H1 (cell line): ENCODE measurements at regions not wholly inside any gene's neighbourhood (a gene's known extent, or its start where the extent isn't known, plus 50 kb on each side); places are given as distances from the start of the nearest gene placed in this dataset.

Experiments used
- CTCF ChIA-PET: fragments of 300-600 bp; sonication (Branson Sonifier 250); formaldehyde crosslinking; loops from one replicate; lab custom pipeline; 2021; ENCODE audit not compliant: partially characterized antibody; lab: Charles Lee
- POLR2A ChIA-PET: fragments of 300-600 bp; sonication (Branson Sonifier 250); formaldehyde crosslinking; loops from one replicate; lab custom pipeline; 2021; ENCODE audit warnings: inconsistent platforms; ENCODE audit not compliant: partially characterized antibody; lab: Charles Lee
- DNase-seq, 2 experiments: peaks; one replicate each; pipeline versions ENCODE4 v3.0.0 to v3.0.0-alpha.2; 2010 to 2022; ENCODE audit warnings: low spot score in 2 of 2, low read depth in 1 of 2, mixed read lengths in 1 of 2
- FAIRE-seq: peaks from 2 replicates; lab custom pipeline; 2011; peaks lifted over from hg19 to GRCh38; lab: Jason Lieb, UNC
- H2AFZ ChIP-seq: 2 replicates; pipeline ENCODE4 v1.8.1; 2012; ENCODE audit warnings: low read length, inconsistent platforms
- H2AK5ac ChIP-seq: 2 replicates; pipeline ENCODE4 v1.6.1; 2013; ENCODE audit warnings: low read depth, low read length
- H2BK120ac ChIP-seq: replicated peaks from 2 replicates; pipeline ENCODE3; 2013; ENCODE audit warnings: low read depth, low read length, inconsistent platforms
- H2BK12ac ChIP-seq: 2 replicates; pipeline ENCODE4 v1.6.1; 2013; ENCODE audit warnings: low read depth, low read length
- H2BK15ac ChIP-seq: 2 replicates; pipeline ENCODE4 v1.6.1; 2013; ENCODE audit warnings: low read length
- H2BK20ac ChIP-seq: 2 replicates; pipeline ENCODE4 v1.6.1; 2013; ENCODE audit warnings: low read length
- H2BK5ac ChIP-seq: 2 replicates; pipeline ENCODE4 v1.6.1; 2013; ENCODE audit warnings: low read depth, low read length
- H3K14ac ChIP-seq: 2 replicates; pipeline ENCODE4 v1.6.1; 2013; ENCODE audit warnings: inconsistent platforms; ENCODE audit not compliant: insufficient read length
- H3K18ac ChIP-seq: 2 replicates; pipeline ENCODE4 v1.6.1; 2013; ENCODE audit warnings: low read length; ENCODE audit errors: extremely low read depth
- H3K23ac ChIP-seq: 2 replicates; pipeline ENCODE4 v1.6.1; 2013; ENCODE audit warnings: inconsistent platforms; ENCODE audit not compliant: insufficient read length
- H3K23me2 ChIP-seq: 2 replicates; pipeline ENCODE4 v1.6.1; 2013; ENCODE audit warnings: low read depth, low read length
- H3K27ac ChIP-seq: 2 replicates; pipeline ENCODE4 v1.6.1; 2011; ENCODE audit warnings: low read depth, low read length, inconsistent platforms
- H3K27me3 ChIP-seq, 4 experiments: replicated peaks in 1 of 4; 1 replicate in 1 of 4; 2 replicates in 3 of 4; pipeline versions ENCODE4 v1.6.1 to v1.8.1; 2011 to 2013; ENCODE audit warnings: low read length in 3 of 4, mild to moderate bottlenecking in 3 of 4, inconsistent platforms in 2 of 4, mixed read lengths in 2 of 4, moderate library complexity in 1 of 4; ENCODE audit not compliant: control insufficient read depth in 3 of 4, insufficient read depth in 3 of 4; ENCODE audit errors: extremely low read depth in 1 of 4
- H3K36me3 ChIP-seq, 4 experiments: 2 replicates each; pipeline versions ENCODE4 v1.6.1 to v1.8.1; 2011 to 2013; ENCODE audit warnings: mild to moderate bottlenecking in 4 of 4, low read length in 3 of 4, moderate library complexity in 2 of 4, control low read depth in 1 of 4, inconsistent platforms in 1 of 4; ENCODE audit not compliant: insufficient read depth in 4 of 4, control insufficient read depth in 2 of 4
- H3K4ac ChIP-seq: replicated peaks from 2 replicates; pipeline ENCODE3; 2013; ENCODE audit warnings: low read length, low read depth, mixed read lengths, inconsistent platforms; ENCODE audit not compliant: insufficient read length
- H3K4me1 ChIP-seq, 4 experiments: replicated peaks in 1 of 4; 1 replicate in 1 of 4; 2 replicates in 3 of 4; pipeline versions ENCODE4 v1.6.1 to v1.8.1; 2011 to 2013; ENCODE audit warnings: low read length in 3 of 4, inconsistent platforms in 2 of 4, mixed read lengths in 1 of 4; ENCODE audit not compliant: insufficient read depth in 4 of 4, control insufficient read depth in 3 of 4
- H3K4me2 ChIP-seq, 2 experiments: 2 replicates each; pipeline versions ENCODE4 v1.6.1 to v1.8.1; 2011 to 2013; ENCODE audit warnings: low read depth in 2 of 2, low read length in 2 of 2, control low read depth in 1 of 2, inconsistent platforms in 1 of 2, mild to moderate bottlenecking in 1 of 2; ENCODE audit not compliant: insufficient read depth in 1 of 2
- H3K4me3 ChIP-seq, 4 experiments: fragments of 200-600, 300-600 bp in 1 of 4; sonication (generic), shearing (Covaris generic), sonication (Bioruptor Twin) in 1 of 4; 2 replicates each; pipeline versions ENCODE4 v1.5.1 to v1.8.1; 2011 to 2016; ENCODE audit warnings: low read length in 4 of 4, low read depth in 3 of 4, control low read depth in 2 of 4, inconsistent platforms in 2 of 4, mild to moderate bottlenecking in 2 of 4, mixed read lengths in 1 of 4, moderate library complexity in 1 of 4; ENCODE audit not compliant: insufficient read depth in 2 of 4; ENCODE audit errors: extremely low read depth in 1 of 4
- H3K56ac ChIP-seq: replicated peaks from 2 replicates; pipeline ENCODE3; 2013; ENCODE audit warnings: low read depth, mild to moderate bottlenecking, mixed read lengths, low read length, inconsistent platforms; ENCODE audit not compliant: insufficient read length
- H3K79me1 ChIP-seq: 2 replicates; pipeline ENCODE4 v1.6.1; 2013; ENCODE audit warnings: low read depth, low read length, control low read depth
- H3K79me2 ChIP-seq, 2 experiments: 2 replicates each; pipeline versions ENCODE4 v1.6.1 to v1.8.1; 2012 to 2013; ENCODE audit warnings: low read length in 2 of 2, mild to moderate bottlenecking in 2 of 2, inconsistent platforms in 1 of 2; ENCODE audit not compliant: insufficient read depth in 2 of 2, control insufficient read depth in 1 of 2
- H3K9ac ChIP-seq, 4 experiments: replicated peaks in 1 of 4; 1 replicate in 1 of 4; 2 replicates in 3 of 4; pipeline versions ENCODE4 v1.6.1 to v1.8.1; 2011 to 2013; ENCODE audit warnings: low read depth in 3 of 4, low read length in 3 of 4, control low read depth in 2 of 4, mild to moderate bottlenecking in 2 of 4, moderate library complexity in 2 of 4, inconsistent platforms in 1 of 4; ENCODE audit errors: extremely low read depth in 1 of 4
- H3K9me3 ChIP-seq, 2 experiments: 2 replicates each; pipeline versions ENCODE4 v1.6.1 to v1.8.1; 2012 to 2013; ENCODE audit warnings: mild to moderate bottlenecking in 2 of 2, moderate library complexity in 2 of 2, control low read depth in 1 of 2, inconsistent platforms in 1 of 2, low read depth in 1 of 2, low read length in 1 of 2, mixed read lengths in 1 of 2; ENCODE audit not compliant: insufficient read depth in 2 of 2
- H4K20me1 ChIP-seq, 2 experiments: replicated peaks in 1 of 2; 2 replicates each; pipeline versions ENCODE3 to v1.8.1; 2011 to 2013; ENCODE audit warnings: inconsistent platforms in 2 of 2, low read length in 2 of 2, mild to moderate bottlenecking in 1 of 2; ENCODE audit not compliant: insufficient read depth in 2 of 2, control insufficient read depth in 1 of 2
- H4K5ac ChIP-seq: 2 replicates; pipeline ENCODE4 v1.6.1; 2013; ENCODE audit warnings: low read length, low read depth, mixed read lengths, inconsistent platforms; ENCODE audit not compliant: insufficient read length
- H4K8ac ChIP-seq: 2 replicates; pipeline ENCODE4 v1.8.0; 2013; ENCODE audit warnings: mild to moderate bottlenecking, moderate library complexity, low read length, inconsistent platforms; ENCODE audit not compliant: insufficient read depth; ENCODE audit errors: extremely low read depth
- H4K91ac ChIP-seq: replicated peaks from 2 replicates; pipeline ENCODE3; 2013; ENCODE audit warnings: low read length, mixed read lengths, inconsistent platforms; ENCODE audit not compliant: insufficient read length
- NRF1 ChIP-seq: IDR thresholded peaks from 2 replicates; pipeline ENCODE4 v1.6.1; 2011; ENCODE audit warnings: mild to moderate bottlenecking, low read depth, low read length, improper control_type of control experiment
- POLR2A ChIP-seq, 2 experiments: IDR thresholded peaks; 1 replicate in 1 of 2; 2 replicates in 1 of 2; pipeline ENCODE4 v1.6.1; 2011; ENCODE audit warnings: low read depth in 2 of 2, low read length in 2 of 2, mild to moderate bottlenecking in 2 of 2; ENCODE audit errors: control extremely low read depth in 1 of 2
- USF2 ChIP-seq: IDR thresholded peaks from 2 replicates; pipeline ENCODE4 v1.6.1; 2011; ENCODE audit warnings: low read length, improper control_type of control experiment
- WGBS, 2 experiments: shearing (Covaris generic) in 1 of 2; methylation state at CpG; one replicate each; pipeline versions ENCODE4 v1.1.6 to v1.1.7; 2013 to 2015; ENCODE audit warnings: low lambda C conversion rate in 2 of 2, mixed read lengths in 2 of 2, inconsistent platforms in 1 of 2, low coverage in 1 of 2, missing lambda C conversion rate in 1 of 2; ENCODE audit not compliant: insufficient replicate concordance in 2 of 2, insufficient coverage in 1 of 2, insufficient read length in 1 of 2; ENCODE audit errors: extremely low coverage in 1 of 2, missing lambda C conversion rate in 1 of 2; 5-methylcytosine and 5-hydroxymethylcytosine counted together
- TF ChIP-seq, protein P1 (sequence below): IDR thresholded peaks from 2 replicates; pipeline ENCODE4 v1.6.1; 2011; ENCODE audit warnings: low read depth, mild to moderate bottlenecking, low read length; ENCODE audit not compliant: insufficient read depth

DNA sequence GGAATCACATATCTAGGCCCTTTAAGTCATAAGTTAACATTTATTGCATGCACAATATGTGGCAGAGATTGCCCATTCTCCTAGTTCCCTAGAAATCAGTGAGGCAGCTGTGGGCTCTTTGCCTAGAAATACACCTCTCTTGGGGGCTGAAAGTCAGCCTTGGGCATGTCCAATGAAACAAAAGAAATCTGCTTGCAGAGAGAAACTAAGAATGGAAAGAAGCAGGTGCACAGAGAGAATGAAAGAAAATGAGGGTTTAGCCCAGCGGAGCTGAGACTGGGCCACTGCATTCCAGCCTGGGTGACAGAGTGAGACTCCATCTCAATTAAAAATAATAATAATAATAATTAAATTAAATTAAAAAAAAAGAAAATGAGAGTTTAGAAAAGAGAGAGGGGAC is 57.3 kb upstream of the DAB2 start:
- H3K23me2 ChIP-seq, result no peaks in the 10 kb centered on the region
- no peaks in the 10 kb centered on the region; a peak in 1 of 7 replicates for H3K27me3 ChIP-seq
- H2AK5ac ChIP-seq, result no peak overlapping the region
- H3K9me3 ChIP-seq, result no peaks in the 10 kb centered on the region
- FAIRE-seq (no peak), DNase-seq (no peak)
- no peaks in the 10 kb centered on the region for H3K36me3 ChIP-seq
- no peak overlapping the region for H2BK12ac ChIP-seq
- no peak overlapping the region for H4K5ac ChIP-seq
- no peak overlapping the region for H3K56ac ChIP-seq
- no peak overlapping the region for H3K27ac ChIP-seq
- 100% methylated on average over 1 of the region's 1 CpG; no CpG with 5 or more reads in 1 of the 2 experiments for WGBS, 2 experiments
- no peak overlapping the region for H2BK20ac ChIP-seq
- no peak overlapping the region for H3K9ac ChIP-seq
- no peak overlapping the region for H2BK15ac ChIP-seq
- H3K4ac ChIP-seq, result no peak overlapping the region
- H2BK5ac ChIP-seq, result no peak overlapping the region
- H3K18ac ChIP-seq, result no peak overlapping the region
- H2AFZ ChIP-seq, result no peak overlapping the region
- H3K23ac ChIP-seq, result no peak overlapping the region
- peaks cover 0 to 5% (median 1%) of the 10 kb centered on the region in 4 experiments; a peak in 2 of 7 replicates for H3K4me1 ChIP-seq
- no peak overlapping the region for H3K14ac ChIP-seq
- no peaks in the 10 kb centered on the region for H4K20me1 ChIP-seq
- CTCF ChIA-PET, result no interaction called here
- H3K4me2 ChIP-seq, result no peak overlapping the region
- TF ChIP-seq, protein P1, sequence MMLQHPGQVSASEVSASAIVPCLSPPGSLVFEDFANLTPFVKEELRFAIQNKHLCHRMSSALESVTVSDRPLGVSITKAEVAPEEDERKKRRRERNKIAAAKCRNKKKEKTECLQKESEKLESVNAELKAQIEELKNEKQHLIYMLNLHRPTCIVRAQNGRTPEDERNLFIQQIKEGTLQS, result no peak
- no peak for TF ChIP-seq USF2
- no peak for TF ChIP-seq POLR2A (IDR thresholded peaks at IDR 0.05; ENCODE audit: control extremely low read depth in 1 of 2, low read depth in 2 of 2, low read length in 2 of 2)
- no peak for TF ChIP-seq NRF1
- POLR2A ChIA-PET, result no interaction called here
- no peak overlapping the region for H4K8ac ChIP-seq
- no peaks in the 10 kb centered on the region for H3K79me2 ChIP-seq
- H3K79me1 ChIP-seq, result no peaks in the 10 kb centered on the region
- no peak overlapping the region for H3K4me3 ChIP-seq
- H4K91ac ChIP-seq, result no peak overlapping the region
- no peak overlapping the region for H2BK120ac ChIP-seq
